NOMO-1 treated with dmso at 0.1 percent for 144 hours (cell line): ENCODE measurements at regions not wholly inside any gene's neighbourhood (a gene's known extent, or its start where the extent isn't known, plus 50 kb on each side); places are given as distances from the start of the nearest gene placed in this dataset.
"Not testable (repeated sequence)": the region's sequence is repeated elsewhere in the genome, so short reads cannot be mapped to it uniquely, and the experiment has no call there.

ENCODE experiments used
- DNase-seq: peaks from one replicate; lab custom pipeline; 2025; ENCODE audit not compliant: unreplicated experiment; lab: John Stamatoyannopoulos, UW

DNA sequence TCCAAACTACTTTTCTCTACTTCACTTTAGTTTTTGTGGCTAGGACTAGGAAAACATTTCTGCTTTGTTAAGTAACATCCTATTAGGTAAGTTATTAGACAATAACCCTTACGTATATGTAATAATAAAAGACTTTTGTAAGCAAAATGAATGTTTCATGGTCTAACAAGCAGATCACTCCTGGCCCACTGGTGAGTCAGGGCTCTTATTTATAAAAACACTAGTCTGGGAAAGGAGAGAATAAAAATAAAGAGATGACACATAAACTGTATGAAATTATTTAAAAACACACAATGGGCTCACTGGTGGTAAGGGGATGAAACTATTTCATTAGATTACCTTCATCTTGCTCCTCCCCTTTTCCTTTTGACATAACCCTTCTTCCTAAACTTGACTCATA lies 2212.2 kb upstream of the ACO1 start:
- DNase-seq, result no peak

DNA sequence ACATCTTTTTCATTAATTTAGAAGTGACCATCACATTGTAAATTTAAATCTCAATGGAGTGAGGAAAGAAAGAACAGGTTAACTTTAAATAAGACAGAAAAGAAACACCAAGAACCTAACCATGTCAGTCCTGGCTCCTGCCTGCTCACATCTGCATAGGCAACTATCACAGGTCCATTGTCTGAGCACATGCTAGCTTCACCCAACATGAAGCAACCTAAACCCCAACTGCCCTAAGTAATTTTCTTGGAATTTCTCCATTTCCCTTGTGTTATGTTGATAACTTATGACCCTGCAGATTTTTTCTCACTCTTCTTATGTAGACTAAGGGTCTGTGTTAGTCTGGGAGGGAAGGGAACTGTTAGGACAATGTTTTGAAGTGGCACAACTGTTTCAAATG lies 2205.8 kb upstream of the ACO1 start:
- no peak for DNase-seq

DNA sequence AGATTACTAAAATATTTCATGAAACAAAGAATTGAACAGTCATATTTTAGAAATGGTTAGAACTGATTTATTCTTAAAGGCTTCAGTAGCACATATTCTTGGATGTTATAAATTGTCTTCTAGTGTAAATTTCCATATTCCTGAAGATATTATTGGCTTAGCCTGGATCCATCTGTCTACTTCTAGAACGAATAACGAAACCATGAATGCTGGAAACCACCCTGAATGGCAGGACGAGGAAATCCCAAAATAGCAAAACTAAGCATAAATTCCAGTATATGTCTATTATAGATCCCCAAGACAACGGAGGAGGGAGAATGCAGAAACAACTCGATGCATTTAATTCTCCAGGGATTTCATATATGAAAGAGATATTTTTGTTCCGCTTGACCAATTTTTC lies 2191.0 kb upstream of the ACO1 start:
- DNase-seq, result no peak

DNA sequence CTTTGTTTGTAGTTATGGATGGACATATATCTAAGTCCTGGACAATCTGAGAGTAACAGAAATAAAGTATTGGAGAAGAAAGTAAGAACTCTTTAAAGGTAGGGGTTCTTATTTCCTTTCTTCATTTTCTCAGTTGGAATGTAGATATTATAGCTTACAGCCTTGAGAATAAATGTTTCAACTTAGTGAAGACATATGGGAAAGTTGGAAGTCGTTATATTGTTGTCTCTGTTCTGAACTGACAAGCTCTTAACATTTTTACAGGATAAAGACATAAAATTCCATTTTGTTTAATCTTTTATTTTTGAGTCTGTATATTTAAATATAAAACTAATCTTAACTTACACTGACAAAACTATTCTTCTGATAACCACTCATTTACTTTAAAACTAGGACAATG lies 2187.5 kb upstream of the ACO1 start:
- DNase-seq, result no peak

DNA sequence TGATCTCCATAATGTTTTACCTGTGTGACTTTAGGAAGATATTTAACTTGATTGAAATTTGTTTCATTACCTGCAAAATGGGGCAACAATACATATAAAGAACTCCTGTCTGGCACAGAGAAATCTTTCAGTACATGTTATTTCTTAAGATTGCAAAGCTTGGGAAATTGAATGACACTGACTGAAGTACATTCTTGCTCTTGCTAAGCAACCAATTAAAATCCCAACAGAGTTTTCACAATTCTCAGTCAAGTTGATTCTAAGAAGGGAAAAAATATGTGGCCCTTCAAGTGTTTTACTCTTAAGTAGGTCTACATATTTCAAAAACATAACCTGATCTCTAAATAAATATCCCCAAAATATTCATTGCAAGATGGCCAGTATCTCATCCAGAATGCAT lies 2187.0 kb upstream of the ACO1 start:
- no peak for DNase-seq

DNA sequence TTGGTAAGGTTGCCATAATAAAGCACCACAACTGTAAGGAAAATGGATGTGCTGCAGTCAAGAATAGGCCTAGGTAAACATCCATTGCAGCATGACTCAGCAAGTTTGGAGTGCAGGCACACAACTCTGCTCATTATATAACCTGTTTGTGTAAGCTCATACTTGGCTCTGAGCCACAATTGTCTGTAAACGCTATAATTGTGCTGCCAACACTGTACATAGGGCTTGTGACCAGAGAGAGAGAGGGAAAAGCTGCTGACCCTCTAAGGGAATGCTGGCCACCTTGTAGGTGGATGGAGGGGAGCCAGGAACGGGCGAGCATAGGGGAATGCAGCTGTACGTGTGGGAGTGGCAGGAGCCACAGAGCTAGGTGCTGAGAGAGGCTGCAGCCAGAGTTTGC lies 2186.5 kb upstream of the ACO1 start:
- DNase-seq, result no peak

DNA sequence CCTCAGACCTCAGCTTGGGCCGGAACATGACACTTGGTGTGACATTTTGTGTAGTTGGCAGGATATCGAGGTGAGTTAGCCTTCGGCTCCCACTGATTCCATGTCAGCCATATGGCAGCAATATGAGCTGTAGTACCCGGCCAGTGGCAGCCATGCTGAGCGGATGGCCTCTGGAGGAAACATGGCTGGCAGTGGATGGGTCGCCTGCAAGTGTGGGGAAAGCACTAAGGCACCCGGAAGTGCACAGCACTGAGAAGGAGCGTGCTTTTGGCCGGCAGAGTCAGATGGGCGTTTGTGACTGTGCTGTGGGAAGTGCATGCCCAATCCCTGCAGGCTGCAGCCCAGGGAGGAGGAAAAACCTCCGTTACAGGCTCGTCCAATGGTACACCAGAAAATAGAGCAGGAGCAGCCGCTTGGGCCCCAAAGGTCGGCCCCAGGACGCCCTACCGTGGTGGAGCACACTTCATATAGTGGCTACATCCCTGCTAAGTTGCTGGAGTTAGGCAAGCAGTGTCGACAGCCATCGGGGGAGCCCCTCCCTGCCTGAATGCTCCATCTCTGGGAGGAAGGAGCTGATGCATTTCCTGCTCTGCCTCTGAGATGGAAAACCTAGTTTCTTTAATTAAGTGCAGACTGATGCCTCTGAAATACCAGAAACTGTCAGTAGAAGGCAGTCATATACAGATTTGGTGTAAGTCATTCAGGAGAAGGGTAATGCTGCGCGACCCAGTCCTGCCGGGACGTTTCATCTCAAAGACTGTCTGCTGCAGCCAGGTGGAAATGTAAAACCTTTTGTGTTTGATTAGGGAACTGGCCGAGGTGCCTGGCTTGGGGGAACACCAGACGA lies 2185.8 kb upstream of the ACO1 start:
- no peak for DNase-seq

DNA sequence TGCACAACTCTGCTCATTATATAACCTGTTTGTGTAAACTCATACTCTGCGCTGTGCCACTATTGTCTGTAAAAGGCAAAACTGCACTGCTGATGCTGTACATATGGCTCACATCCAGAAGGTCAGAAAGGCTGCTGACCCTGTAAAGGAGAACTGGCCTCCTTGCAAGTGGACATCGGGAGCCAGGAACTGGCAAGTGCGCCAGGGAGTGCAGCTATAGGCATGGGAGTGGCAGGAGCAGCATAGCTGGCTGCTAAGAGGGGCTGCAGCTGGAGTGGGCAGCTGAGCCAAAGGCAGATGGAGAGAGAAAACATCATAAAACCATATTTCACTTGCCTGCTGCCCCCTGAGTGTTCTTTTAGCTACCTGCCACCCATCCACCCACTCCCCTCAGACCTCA lies 2183.4 kb upstream of the ACO1 start:
- DNase-seq, result no peak

DNA sequence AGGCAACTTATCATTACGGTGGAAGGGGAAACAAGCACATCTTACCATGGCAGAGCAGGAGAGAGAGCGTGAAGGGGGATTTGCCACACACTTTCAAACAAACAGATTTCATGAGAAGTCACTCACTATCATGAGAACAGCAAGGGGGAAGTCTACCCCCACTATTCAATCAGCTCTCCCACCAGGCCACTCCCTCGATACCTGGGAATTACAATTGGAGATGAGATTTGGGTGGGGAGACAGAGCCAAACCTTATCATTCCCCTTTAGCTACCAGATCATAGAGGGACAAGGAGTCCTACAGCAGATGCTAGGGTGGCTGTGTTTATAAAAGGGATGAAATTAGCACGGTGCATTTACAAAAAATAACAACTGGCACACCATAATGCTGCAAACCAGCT lies 2149.4 kb upstream of the ACO1 start:
- no peak for DNase-seq

DNA sequence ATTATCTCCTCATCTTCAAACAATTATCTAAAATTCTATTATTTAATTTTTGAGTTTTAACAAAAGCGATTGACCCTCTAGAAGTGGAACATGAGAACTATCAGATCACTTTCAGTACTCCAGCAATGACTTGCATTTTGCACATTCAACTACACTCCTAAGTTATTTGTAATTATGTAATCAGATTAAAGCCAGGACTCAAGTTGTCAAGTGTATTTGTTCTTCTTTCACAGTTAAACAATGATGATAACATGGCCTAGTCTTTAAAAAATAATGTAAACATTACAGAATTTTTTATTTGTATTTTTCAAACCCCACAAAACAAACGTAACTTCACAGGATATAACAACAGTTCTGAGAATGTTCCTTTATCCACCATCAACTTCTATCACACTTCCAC lies 2148.9 kb upstream of the ACO1 start:
- DNase-seq, result no peak

DNA sequence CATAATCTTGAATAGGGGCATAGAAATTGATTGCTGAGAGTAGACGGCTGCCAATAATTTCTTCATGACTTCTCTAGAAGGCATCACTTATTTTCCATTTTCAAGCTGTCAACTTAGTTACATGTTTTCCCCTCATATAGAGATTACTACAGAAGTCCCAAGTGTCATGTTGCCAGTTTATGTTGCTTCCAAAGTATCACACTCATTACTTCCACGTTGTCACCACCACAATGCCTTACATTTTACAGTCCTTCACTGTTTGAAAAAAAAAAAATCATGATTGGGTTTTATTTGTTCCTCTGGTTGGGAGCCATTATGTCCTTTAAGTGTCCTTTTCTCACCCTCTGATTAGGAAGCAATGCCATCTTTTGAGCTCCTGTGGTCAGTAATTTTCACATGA lies 2144.6 kb upstream of the ACO1 start:
- no peak for DNase-seq

DNA sequence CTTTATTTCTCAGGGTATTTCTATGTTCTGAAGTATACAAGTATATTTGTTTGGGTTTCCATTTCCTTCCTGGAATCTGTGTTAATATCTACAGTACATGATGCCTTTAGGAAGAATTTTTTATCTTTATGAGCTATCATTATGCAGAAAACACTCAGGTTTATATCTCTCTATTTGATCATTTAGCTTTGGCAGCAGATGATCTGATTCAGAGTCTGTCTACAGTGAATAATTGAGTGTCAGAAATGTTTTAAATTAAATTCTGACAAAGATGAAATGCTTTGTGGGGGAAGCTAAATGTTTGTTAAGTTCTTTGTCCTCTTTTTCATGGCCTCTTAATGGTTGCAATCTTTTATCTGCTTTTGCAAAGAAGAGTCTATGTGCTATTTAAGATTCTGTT lies 2141.0 kb upstream of the ACO1 start:
- DNase-seq, result no peak

DNA sequence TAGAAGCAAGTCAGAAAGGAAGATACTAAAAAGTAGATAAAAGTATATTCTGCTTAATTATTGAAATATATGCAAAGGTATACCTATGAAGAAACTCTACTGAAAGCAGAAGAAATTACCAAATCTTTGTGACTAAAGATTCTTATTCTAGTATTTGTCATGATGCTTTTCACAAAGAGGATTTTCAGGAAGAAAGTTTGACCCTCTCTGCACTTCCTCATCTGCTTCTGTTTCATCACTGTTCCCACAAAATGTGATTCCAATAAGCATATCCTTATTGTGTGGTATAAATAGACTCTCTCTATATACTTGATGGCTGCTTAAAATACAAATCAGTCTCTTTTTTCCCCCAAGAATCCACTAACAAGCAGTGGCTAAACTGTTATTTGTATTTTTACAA lies 2139.6 kb upstream of the ACO1 start:
- no peak for DNase-seq

DNA sequence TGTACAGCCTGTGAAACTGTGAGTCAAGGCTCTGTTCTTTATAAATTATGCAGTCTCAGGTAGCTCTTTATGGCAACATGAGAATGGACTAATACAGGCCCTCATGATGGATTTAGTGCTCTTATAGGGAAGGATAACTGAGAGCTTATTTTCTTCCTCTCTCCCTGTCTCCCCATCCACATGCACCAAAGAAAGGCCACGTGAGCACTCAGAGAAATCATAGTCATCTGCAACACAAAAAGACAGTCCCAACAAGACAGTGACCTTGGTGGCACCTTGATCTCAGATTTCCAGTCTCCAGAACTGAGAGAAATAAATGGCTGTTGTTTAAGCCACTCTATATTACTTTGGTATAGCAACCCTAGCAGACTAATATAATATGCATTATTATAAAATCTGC lies 2133.6 kb upstream of the ACO1 start:
- no peak for DNase-seq

DNA sequence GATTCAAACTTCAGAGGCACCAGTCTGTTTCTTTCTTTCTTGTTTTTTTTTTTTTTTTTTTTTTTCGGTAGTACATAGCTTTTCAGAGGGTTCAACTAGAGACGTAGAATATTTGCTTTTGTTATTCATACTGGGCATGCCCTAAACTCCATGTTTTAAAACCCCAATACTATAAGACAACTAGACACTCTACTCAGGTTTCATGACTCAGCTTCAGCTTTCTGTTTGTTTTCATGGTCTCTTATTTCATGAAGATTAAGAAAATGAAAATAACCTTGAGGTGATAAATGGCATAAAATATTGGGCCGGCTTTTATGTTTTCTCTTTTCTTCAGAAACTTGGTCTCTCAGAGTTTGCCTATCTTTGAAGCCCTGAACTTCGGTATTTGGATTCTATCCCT lies 2126.3 kb upstream of the ACO1 start:
- no peak for DNase-seq

DNA sequence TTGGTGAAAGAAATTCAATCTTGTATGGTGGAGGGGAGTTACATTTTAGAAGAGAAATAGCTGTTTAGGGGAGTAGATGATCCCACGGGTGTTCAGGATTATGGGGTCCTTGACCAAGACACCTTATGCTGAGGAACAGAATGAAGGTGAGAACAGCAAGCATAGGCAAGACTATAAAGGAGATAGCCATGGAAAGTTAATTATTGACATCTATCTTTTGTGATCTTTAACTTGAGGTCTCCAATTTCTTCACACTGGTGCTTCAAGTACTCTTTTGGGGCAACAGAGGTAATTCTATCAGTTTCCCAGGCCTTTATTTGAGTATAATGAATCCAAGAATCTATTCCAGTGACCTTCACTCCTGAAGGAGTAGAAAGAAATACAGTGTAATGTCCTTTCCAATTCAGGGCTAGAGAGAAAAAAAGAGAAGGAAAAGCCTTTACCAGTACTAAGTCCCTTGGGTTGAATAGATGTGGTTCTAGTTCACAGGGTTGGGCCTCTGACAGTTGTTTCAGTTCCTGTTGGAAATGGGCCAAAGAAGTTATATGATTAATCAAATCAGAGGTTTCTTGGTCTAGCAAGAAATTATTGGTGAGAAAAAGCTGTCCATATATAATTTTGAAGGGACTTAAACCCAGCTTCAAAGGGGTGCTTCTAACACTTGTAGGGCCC lies 2104.1 kb upstream of the ACO1 start:
- no peak for DNase-seq

DNA sequence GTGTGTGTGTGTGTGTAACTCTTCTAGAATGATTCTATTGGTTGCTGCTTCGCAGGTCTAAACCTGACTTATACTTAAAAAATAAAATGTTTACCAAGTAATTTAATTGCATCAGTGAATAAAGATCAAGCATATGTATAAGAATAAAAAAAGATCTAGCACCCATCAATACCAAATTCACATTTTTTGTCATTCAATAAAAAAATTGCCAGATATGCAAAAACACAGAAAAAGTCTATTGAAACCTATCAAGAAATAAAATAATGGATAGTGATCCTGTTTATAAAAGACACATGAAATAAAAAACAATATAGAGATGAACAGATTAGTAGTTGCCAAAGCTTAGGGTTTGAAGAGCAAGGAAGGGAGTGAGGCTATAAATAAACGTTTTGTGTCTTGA lies 2095.0 kb upstream of the ACO1 start:
- no peak for DNase-seq

DNA sequence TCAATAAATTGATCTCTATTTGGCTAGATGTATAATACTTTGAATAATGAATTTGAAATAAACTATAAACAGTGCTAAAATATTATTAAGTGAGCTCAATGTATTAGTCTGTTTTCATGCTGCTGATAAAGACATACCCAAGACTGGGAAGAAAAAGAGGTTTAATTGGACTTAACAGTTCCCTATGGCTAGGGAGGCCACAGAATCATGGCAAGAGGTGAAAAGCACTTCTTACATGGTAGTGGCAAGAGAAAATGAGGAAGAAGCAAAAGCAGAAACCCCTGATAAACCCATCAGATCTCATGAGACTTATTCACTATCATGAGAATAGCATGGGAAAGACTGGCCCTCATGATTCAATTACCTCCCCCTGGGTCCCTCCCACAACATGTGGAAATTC lies 2092.4 kb upstream of the ACO1 start:
- DNase-seq, result not testable (repeated sequence)

DNA sequence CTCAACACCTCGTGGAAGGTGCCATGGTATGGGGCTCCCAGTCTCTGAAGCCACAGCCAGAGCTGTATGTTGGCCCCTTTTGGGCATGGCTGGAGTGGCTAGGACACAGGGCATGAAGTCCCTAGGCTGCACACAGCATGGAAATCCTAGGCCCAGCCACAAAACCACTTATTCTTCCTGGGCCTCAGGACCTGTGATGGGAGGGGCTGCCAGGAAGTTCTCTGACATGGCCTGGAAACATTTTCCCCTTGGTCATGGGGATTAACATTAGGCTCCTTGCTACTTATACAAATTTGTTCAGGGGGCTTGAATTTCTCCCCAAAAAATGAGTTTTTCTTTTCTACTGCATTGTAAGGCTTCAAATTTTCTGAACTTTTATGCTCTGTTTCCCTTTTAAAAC lies 2091.2 kb upstream of the ACO1 start:
- no peak for DNase-seq

DNA sequence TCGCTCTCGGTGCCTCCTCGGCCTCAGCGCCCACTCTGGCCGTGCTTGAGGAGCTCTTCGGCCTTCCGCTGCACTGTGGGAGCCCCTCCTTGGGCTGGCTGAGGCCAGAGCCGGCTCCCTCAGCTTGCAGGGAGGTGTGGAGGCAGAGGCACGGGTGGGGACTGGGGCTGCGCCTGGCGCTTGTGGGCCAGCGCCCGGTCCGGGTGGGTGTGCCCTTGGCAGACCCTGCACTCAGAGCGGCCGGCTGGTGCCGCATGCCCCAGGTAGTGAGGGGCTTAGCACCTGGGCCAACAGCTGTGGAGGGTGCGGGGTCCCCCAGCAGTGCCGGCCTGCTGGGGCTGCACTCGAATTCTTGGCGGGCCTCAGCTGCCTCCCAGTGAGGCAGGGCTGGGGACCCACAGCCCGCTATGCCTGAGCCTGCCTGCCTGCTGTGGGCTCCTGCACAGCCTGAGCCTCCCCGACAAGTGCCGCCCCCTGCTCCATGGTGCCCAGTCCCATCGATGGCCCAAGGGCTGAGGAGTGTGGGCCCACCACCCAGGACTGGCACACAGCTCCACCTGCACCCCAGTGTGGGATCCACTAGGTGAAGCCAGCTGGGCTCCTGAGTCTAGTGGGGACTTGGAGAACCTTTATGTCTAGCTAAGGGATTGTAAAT lies 2085.2 kb upstream of the ACO1 start:
- DNase-seq, result no peak

DNA sequence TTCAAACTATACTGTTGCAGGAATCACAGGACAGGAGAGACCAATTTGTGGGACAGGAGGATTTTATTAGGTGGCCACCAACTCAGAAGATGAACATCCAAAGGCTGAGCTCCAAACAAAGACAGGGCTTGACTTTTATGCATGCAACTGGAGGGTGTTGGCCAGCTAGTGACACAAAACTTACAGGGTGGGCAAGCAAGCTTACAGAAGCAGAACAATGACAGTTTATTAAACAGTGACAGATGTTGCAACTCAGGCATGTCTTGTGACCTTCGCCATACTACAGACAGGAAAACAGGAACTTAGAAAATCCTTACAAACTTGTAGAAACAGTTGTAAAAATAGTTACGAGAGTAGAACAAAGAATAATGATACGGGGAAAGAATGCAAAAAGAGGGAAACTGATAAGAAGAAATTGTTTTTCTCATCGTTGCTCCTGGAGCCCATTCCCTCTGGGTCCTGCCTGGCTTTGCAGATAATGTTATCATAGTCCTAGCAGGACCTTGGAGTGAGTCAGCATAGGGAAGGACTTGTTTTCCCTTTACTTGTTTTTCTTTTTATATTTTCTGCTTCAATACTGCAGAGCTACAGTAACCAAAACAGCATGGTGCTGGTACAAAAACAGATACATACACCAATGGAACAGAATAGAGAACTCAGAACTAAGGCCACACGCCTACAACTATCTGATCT lies 2083.0 kb upstream of the ACO1 start:
- DNase-seq, result no peak

DNA sequence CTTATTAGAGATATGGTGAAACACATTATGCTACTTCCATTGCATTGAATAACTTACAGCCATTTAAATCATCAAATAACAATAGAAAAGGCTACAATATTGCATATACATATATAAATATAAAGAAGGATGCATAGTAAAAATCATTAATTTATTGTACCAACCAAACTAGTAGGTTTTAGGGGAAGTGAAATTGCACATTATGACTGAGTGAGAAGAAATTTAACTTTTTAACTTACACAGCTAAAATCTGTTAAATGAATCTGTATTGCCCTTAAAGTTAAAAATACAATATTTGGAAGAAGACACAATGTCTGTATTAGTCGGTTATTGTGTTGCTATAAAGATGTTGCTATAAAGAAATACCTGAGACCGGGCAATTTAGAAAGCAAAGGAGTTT lies 2073.7 kb upstream of the ACO1 start:
- DNase-seq, result no peak
